Neural crest cell (in vitro differentiated cells): ENCODE measurements at regions not wholly inside any gene's neighbourhood (a gene's known extent, or its start where the extent isn't known, plus 50 kb on each side); places are given as distances from the start of the nearest gene placed in this dataset.

Experiments used
- DNase-seq: peaks from one replicate; pipeline ENCODE4 v3.0.0; 2021; ENCODE audit warnings: low read depth, mixed read lengths, low spot score
- H3K27ac Mint-ChIP-seq: one replicate; pipeline ENCODE4 v1.8.0; 2021; ENCODE audit warnings: mild to moderate bottlenecking, mixed read lengths; ENCODE audit not compliant: unreplicated experiment
- H3K27me3 Mint-ChIP-seq: 2 replicates; pipeline ENCODE4 v1.8.0; 2021; ENCODE audit warnings: low read depth, mild to moderate bottlenecking, mixed read lengths
- H3K36me3 Mint-ChIP-seq: 2 replicates; pipeline ENCODE4 v1.8.0; 2021; ENCODE audit warnings: low read depth, mild to moderate bottlenecking, mixed read lengths
- H3K4me1 Mint-ChIP-seq: 2 replicates; pipeline ENCODE4 v1.8.0; 2021; ENCODE audit warnings: mixed read lengths
- H3K4me3 Mint-ChIP-seq: one replicate; pipeline ENCODE4 v1.8.0; 2021; ENCODE audit warnings: mild to moderate bottlenecking, mixed read lengths
- H3K9me3 Mint-ChIP-seq: 2 replicates; pipeline ENCODE4 v1.8.0; 2021; ENCODE audit warnings: mixed read lengths
- CTCF ChIP-seq: fragments of 200-600 bp; sonication (generic); conservative IDR thresholded peaks from 2 replicates; pipeline ENCODE4 v1.5.0; 2021; ENCODE audit warnings: antibody characterized with exemption, mild to moderate bottlenecking

- H3K27ac Mint-ChIP-seq = no peak overlapping the region
- DNase-seq = no peak
- H3K4me3 Mint-ChIP-seq = no peak overlapping the region
- peaks cover 29% of the 10 kb centered on the region for H3K4me1 Mint-ChIP-seq
- TF ChIP-seq CTCF = no peak
- H3K9me3 Mint-ChIP-seq = no peaks in the 10 kb centered on the region
- H3K27me3 Mint-ChIP-seq = no peaks in the 10 kb centered on the region
- no peaks in the 10 kb centered on the region for H3K36me3 Mint-ChIP-seq
These were observed 507.3 kb downstream of the RNF144A start for GRCh38 chr2:7424481-7424880.

- no peaks in the 10 kb centered on the region for H3K27me3 Mint-ChIP-seq
- H3K4me3 Mint-ChIP-seq = no peak overlapping the region
- peak; percentile 83 for TF ChIP-seq CTCF
- peak; percentile 30 for DNase-seq
- H3K27ac Mint-ChIP-seq = no peak overlapping the region
- peaks cover 2% of the 10 kb centered on the region for H3K36me3 Mint-ChIP-seq
- H3K9me3 Mint-ChIP-seq = no peaks in the 10 kb centered on the region
- peaks cover 47% of the 10 kb centered on the region for H3K4me1 Mint-ChIP-seq
These were observed 510.3 kb downstream of the RNF144A start for GRCh38 chr2:7427293-7428060.

GRCh38 chr2:7428454-7429204, 511.4 kb downstream of the RNF144A start:
- DNase-seq = no peak
- Mint-ChIP-seq H3K36me3 (peaks cover 6% of the 10 kb centered on the region), H3K4me1 (peaks cover 49% of the 10 kb centered on the region), H3K9me3 (peaks cover under 1% of the 10 kb centered on the region), H3K4me3 (no peak overlapping the region), H3K27ac (peak overlapping the region; percentile 31), H3K27me3 (no peaks in the 10 kb centered on the region)
- TF ChIP-seq CTCF = no peak

GRCh38 chr2:7429733-7430132, 512.5 kb downstream of the RNF144A start:
- Mint-ChIP-seq H3K4me3 (peak overlapping the region; percentile 31), H3K36me3 (peaks cover 6% of the 10 kb centered on the region), H3K27me3 (no peaks in the 10 kb centered on the region), H3K27ac (peak overlapping the region; percentile 58), H3K4me1 (peaks cover 49% of the 10 kb centered on the region), H3K9me3 (peaks cover 3% of the 10 kb centered on the region)
- TF ChIP-seq CTCF = peak; percentile 23
- DNase-seq = no peak

- DNase-seq = no peak
- H3K36me3 Mint-ChIP-seq = peaks cover 6% of the 10 kb centered on the region
- H3K4me3 Mint-ChIP-seq = peak overlapping the region; percentile 67
- H3K27me3 Mint-ChIP-seq = no peaks in the 10 kb centered on the region
- H3K27ac Mint-ChIP-seq = peak overlapping the region; percentile 65
- no peak for TF ChIP-seq CTCF
- peaks cover 3% of the 10 kb centered on the region for H3K9me3 Mint-ChIP-seq
- H3K4me1 Mint-ChIP-seq = peaks cover 49% of the 10 kb centered on the region
These were observed 513.2 kb downstream of the RNF144A start for GRCh38 chr2:7430421-7430868.
